A549 (cell line): ENCODE measurements at regions not wholly inside any gene's neighbourhood (a gene's known extent, or its start where the extent isn't known, plus 50 kb on each side); places are given as distances from the start of the nearest gene placed in this dataset.

ENCODE experiments used
- ATAC-seq, 2 experiments: fragments of 200-7000 bp in 1 of 2; fragments of >200 bp in 1 of 2; cut with Nextera tagmentation in 1 of 2; cut with Tn5 transposase in 1 of 2; 3 replicates each; pipeline versions ENCODE4 v1.8.0 to v1.9.1; 2018 to 2020; ENCODE audit warnings: mild to moderate bottlenecking in 1 of 2, moderate library complexity in 1 of 2
- CTCF ChIA-PET: fragments of 300-600 bp; sonication (Branson Sonifier 250); formaldehyde crosslinking; extraction: SDS; loops from one replicate; lab custom pipeline; 2021; ENCODE audit warnings: antibody characterized with exemption, inconsistent platforms; lab: Yijun Ruan, JAX
- POLR2A ChIA-PET: fragments of 350-600 bp; formaldehyde crosslinking; extraction: SDS; loops from one replicate; lab custom pipeline; 2021; ENCODE audit warnings: antibody characterized with exemption, inconsistent platforms; lab: Yijun Ruan, JAX
- DNase-seq, 2 experiments: peaks; one replicate each; pipeline versions ENCODE4 v3.0.0 to v3.0.0-alpha.2; 2011 to 2016; ENCODE audit warnings: low read depth in 1 of 2, low spot score in 1 of 2
- FAIRE-seq: peaks from 2 replicates; lab custom pipeline; 2011; peaks lifted over from hg19 to GRCh38; lab: Jason Lieb, UNC
- H3K27ac ChIP-seq, 2 experiments: fragments of >200 bp; sonication (Bioruptor Twin); formaldehyde crosslinking; 3 replicates each; pipeline ENCODE4 v1.5.1; 2016 to 2017
- H3K4me1 ChIP-seq: fragments of >200 bp; sonication (Bioruptor Twin); formaldehyde crosslinking; 3 replicates; pipeline ENCODE4 v1.6.1; 2016
- H3K4me2 ChIP-seq: fragments of >200 bp; sonication (Bioruptor Twin); formaldehyde crosslinking; 3 replicates; pipeline ENCODE4 v1.6.1; 2016
- H3K4me3 ChIP-seq: fragments of >200 bp; sonication (Bioruptor Twin); formaldehyde crosslinking; 3 replicates; pipeline ENCODE4 v1.5.1; 2016
- H3K9me3 ChIP-seq: fragments of >200 bp; sonication (Bioruptor Twin); formaldehyde crosslinking; 3 replicates; pipeline ENCODE4 v1.6.1; 2016
- CBX8 ChIP-seq: fragments of 200-600 bp; sonication (generic); IDR thresholded peaks from 2 replicates; pipeline ENCODE4 v1.6.1; 2016
- CHD2 ChIP-seq: fragments of 150-350 bp; IDR thresholded peaks from 2 replicates; pipeline ENCODE4 v1.6.1; 2014; ENCODE audit warnings: low read length; ENCODE audit not compliant: partially characterized antibody
- EHF ChIP-seq: fragments of 250-450 bp; sonication (Bioruptor Pico); IDR thresholded peaks from 2 replicates; pipeline ENCODE4 v1.5.0; 2020; ENCODE audit warnings: mild to moderate bottlenecking
- EHMT2 ChIP-seq: fragments of 200-600 bp; sonication (generic); IDR thresholded peaks from 2 replicates; pipeline ENCODE4 v1.6.1; 2016; ENCODE audit warnings: antibody characterized with exemption, low read depth, mild to moderate bottlenecking, moderate library complexity
- EP300 ChIP-seq, 2 experiments: fragments of >200 bp; sonication (Bioruptor Twin); formaldehyde crosslinking; IDR thresholded peaks; 2 replicates in 1 of 2; 3 replicates in 1 of 2; pipeline ENCODE4 v1.6.1; 2016 to 2017
- FOXS1 ChIP-seq: fragments of 250-450 bp; sonication (Bioruptor Pico); IDR thresholded peaks from 2 replicates; pipeline ENCODE4 v1.5.0; 2020; ENCODE audit warnings: mild to moderate bottlenecking, moderate library complexity
- HES2 ChIP-seq: fragments of >200 bp; sonication (Bioruptor Twin); formaldehyde crosslinking; IDR thresholded peaks from 2 replicates; pipeline ENCODE4 v1.6.1; 2016
- HOXB13 ChIP-seq: fragments of 250-450 bp; sonication (Bioruptor Pico); IDR thresholded peaks from 2 replicates; pipeline ENCODE4 v1.5.0; 2020; ENCODE audit warnings: low read depth, mild to moderate bottlenecking, moderate library complexity
- KDM1A ChIP-seq: fragments of 200-600 bp; sonication (generic); IDR thresholded peaks from 2 replicates; pipeline ENCODE4 v1.6.1; 2016; ENCODE audit warnings: low read depth, mild to moderate bottlenecking
- KDM5A ChIP-seq: fragments of 200-600 bp; sonication (generic); IDR thresholded peaks from 2 replicates; pipeline ENCODE4 v1.6.1; 2016; ENCODE audit warnings: antibody characterized with exemption, mild to moderate bottlenecking
- MAFK ChIP-seq: fragments of 450-650 bp; IDR thresholded peaks from 2 replicates; pipeline ENCODE4 v1.6.1; 2014; ENCODE audit not compliant: partially characterized antibody
- MAX ChIP-seq: IDR thresholded peaks from 2 replicates; pipeline ENCODE4 v1.6.1; 2012
- MYC ChIP-seq: IDR thresholded peaks from 2 replicates; pipeline ENCODE4 v1.6.1; 2012; ENCODE audit warnings: mild to moderate bottlenecking, inconsistent platforms, low read length, improper control_type of control experiment, borderline replicate concordance
- NPAS2 ChIP-seq: fragments of 250-450 bp; sonication (Bioruptor Pico); IDR thresholded peaks from 2 replicates; pipeline ENCODE4 v1.8.0; 2022; ENCODE audit warnings: mild to moderate bottlenecking, moderate library complexity, borderline replicate concordance
- NR3C1 ChIP-seq: fragments of >200 bp; sonication (Bioruptor Twin); formaldehyde crosslinking; IDR thresholded peaks from 3 replicates; pipeline ENCODE4 v1.6.1; 2017
- PHF8 ChIP-seq: fragments of 200-600 bp; sonication (generic); IDR thresholded peaks from 2 replicates; pipeline ENCODE4 v1.6.1; 2016; ENCODE audit warnings: low read depth, mild to moderate bottlenecking, antibody characterized with exemption, moderate library complexity, borderline replicate concordance
- RAD21 ChIP-seq, 2 experiments: fragments of >200 bp in 1 of 2; sonication (Bioruptor Twin) in 1 of 2; formaldehyde crosslinking in 1 of 2; IDR thresholded peaks in 1 of 2; conservative IDR thresholded peaks in 1 of 2; 2 replicates in 1 of 2; 3 replicates in 1 of 2; pipeline ENCODE4 v1.6.1; 2012 to 2018; ENCODE audit warnings: inconsistent platforms in 1 of 2
- REST ChIP-seq: fragments of 200-600 bp; sonication (generic); IDR thresholded peaks from 2 replicates; pipeline ENCODE4 v1.6.1; 2016; ENCODE audit warnings: antibody characterized with exemption, mild to moderate bottlenecking, moderate library complexity
- RFX5 ChIP-seq: fragments of 450-650 bp; IDR thresholded peaks from 2 replicates; pipeline ENCODE4 v1.7.1; 2014; ENCODE audit warnings: antibody characterized with exemption, mild to moderate bottlenecking, moderate library complexity
- RNF2 ChIP-seq: fragments of 200-600 bp; sonication (generic); IDR thresholded peaks from 2 replicates; pipeline ENCODE4 v1.6.1; 2016; ENCODE audit warnings: low read depth, mild to moderate bottlenecking, antibody characterized with exemption, moderate library complexity, borderline replicate concordance
- TFCP2L1 ChIP-seq: fragments of 250-450 bp; sonication (Bioruptor Pico); IDR thresholded peaks from 2 replicates; pipeline ENCODE4 v1.5.0; 2021; ENCODE audit warnings: mild to moderate bottlenecking
- USF2 ChIP-seq: fragments of 450-650 bp; IDR thresholded peaks from 2 replicates; pipeline ENCODE4 v1.6.1; 2014; ENCODE audit warnings: antibody characterized with exemption
- ZC3H11A ChIP-seq: fragments of 450-650 bp; IDR thresholded peaks from 2 replicates; pipeline ENCODE4 v1.6.1; 2014; ENCODE audit warnings: antibody characterized with exemption, mild to moderate bottlenecking
- ZNF302 ChIP-seq: fragments of 250-450 bp; sonication (Bioruptor Pico); IDR thresholded peaks from 2 replicates; pipeline ENCODE4 v1.9.0; 2021; ENCODE audit warnings: inconsistent platforms, mild to moderate bottlenecking, moderate library complexity
- ZSCAN20 ChIP-seq: fragments of 250-450 bp; sonication (Bioruptor Pico); IDR thresholded peaks from 2 replicates; pipeline ENCODE4 v1.8.0; 2022; ENCODE audit warnings: mild to moderate bottlenecking, moderate library complexity
- WGBS: methylation state at CpG from one replicate; pipeline ENCODE4 v1.1.6; 2017; ENCODE audit errors: missing lambda C conversion rate; 5-methylcytosine and 5-hydroxymethylcytosine counted together

- TF ChIP-seq REST: no peak
- no peak for TF ChIP-seq RFX5
- no peak for TF ChIP-seq MAX
- no peak for TF ChIP-seq HOXB13 (CRISPR knock-in tag)
- TF ChIP-seq CBX8: no peak
- no peak for TF ChIP-seq TFCP2L1 (CRISPR knock-in tag)
These were observed 108.3 kb upstream of the AKR1E2 start (continued) for GRCh38 chr10:4717670-4718069.

GRCh38 chr10:4710858-4711257, 115.1 kb upstream of the AKR1E2 start:
- peaks cover 11% of the 10 kb centered on the region; the same call in 2 of the 3 replicates for H3K4me1 ChIP-seq
- ATAC-seq (no peak), FAIRE-seq (no peak), DNase-seq (no peak)
- no peaks in the 10 kb centered on the region for H3K9me3 ChIP-seq
- no peak overlapping the region for H3K4me2 ChIP-seq
- POLR2A ChIA-PET: no interaction called here
- CTCF ChIA-PET: interaction anchor here (0.7 kb wide), 1 partner anchor 23 kb away, joined by 3 read pairs; no protein-coding TSS in a partner anchor
- no peak for TF ChIP-seq EP300 (IDR thresholded peaks at IDR 0.05)
- TF ChIP-seq EHMT2: no peak
- no peak for TF ChIP-seq FOXS1 (CRISPR knock-in tag)
- TF ChIP-seq HES2: no peak
- no peak for TF ChIP-seq KDM1A
- TF ChIP-seq ZC3H11A: no peak
- TF ChIP-seq RNF2: no peak
- TF ChIP-seq NR3C1: no peak
- no peak for TF ChIP-seq RAD21 (conservative IDR thresholded peaks at IDR 0.05 in 1 of 2, IDR thresholded peaks at IDR 0.05 in 1 of 2)
- TF ChIP-seq EHF: no peak
- TF ChIP-seq MAFK: no peak
- TF ChIP-seq NPAS2 (CRISPR knock-in tag): no peak
- TF ChIP-seq USF2: no peak
- TF ChIP-seq ZSCAN20 (CRISPR knock-in tag): no peak
- TF ChIP-seq ZNF302 (CRISPR knock-in tag): no peak
- TF ChIP-seq MYC: no peak
- no peak for TF ChIP-seq KDM5A
- TF ChIP-seq TFCP2L1 (CRISPR knock-in tag): no peak
- no peak for TF ChIP-seq PHF8
- no peak for TF ChIP-seq CHD2
- H3K27ac ChIP-seq: no peak overlapping the region
- WGBS: 49% methylated on average over 3 of the region's 3 CpGs
- no peak overlapping the region for H3K4me3 ChIP-seq
